ENCODE measurements at regions not wholly inside any gene's neighbourhood (a gene's known extent, or its start where the extent isn't known, plus 50 kb on each side); places are given as distances from the start of the nearest gene placed in this dataset.
"Not testable (repeated sequence)": the region's sequence is repeated elsewhere in the genome, so short reads cannot be mapped to it uniquely, and the experiment has no call there.

GRCh38 chr16:34743115-34743514 is 1283.7 kb downstream of the TP53TG3F start:
- no peak for DNase-seq (ENCODE audit: low spot score)

GRCh38 chr16:34758835-34759234 is 1299.4 kb downstream of the TP53TG3F start:
- no peak for DNase-seq (ENCODE audit: low spot score)

GRCh38 chr16:34791835-34792234 is 1332.4 kb downstream of the TP53TG3F start:
- not testable (repeated sequence) for DNase-seq (ENCODE audit: low spot score)

- DNase-seq (ENCODE audit: low spot score), result peak; percentile 65
Observed at GRCh38 chr16:34801875-34802274, 1342.5 kb downstream of the TP53TG3F start.

DNA sequence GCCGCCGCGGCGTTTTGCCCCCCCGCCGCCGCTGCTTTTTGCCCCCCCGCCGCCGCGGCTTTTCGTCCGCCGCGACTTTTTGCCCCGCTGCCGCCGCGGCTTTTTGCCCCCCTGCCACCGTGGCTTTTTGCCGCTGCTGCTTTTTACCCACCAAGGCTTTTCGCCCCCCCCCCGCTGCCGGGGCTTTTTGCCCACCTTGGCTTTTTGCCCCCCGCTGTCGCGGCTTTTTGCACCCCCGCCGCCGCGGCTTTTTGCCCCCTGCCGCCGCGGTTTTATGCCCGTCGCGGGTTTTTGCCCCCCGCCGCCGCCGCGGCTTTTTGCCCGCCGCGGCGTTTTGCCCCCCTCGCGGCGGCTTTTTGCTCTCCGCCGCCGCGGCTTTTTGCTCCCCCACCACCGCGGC is 1343.0 kb downstream of the TP53TG3F start:
- DNase-seq (ENCODE audit: low spot score), result no peak

DNA sequence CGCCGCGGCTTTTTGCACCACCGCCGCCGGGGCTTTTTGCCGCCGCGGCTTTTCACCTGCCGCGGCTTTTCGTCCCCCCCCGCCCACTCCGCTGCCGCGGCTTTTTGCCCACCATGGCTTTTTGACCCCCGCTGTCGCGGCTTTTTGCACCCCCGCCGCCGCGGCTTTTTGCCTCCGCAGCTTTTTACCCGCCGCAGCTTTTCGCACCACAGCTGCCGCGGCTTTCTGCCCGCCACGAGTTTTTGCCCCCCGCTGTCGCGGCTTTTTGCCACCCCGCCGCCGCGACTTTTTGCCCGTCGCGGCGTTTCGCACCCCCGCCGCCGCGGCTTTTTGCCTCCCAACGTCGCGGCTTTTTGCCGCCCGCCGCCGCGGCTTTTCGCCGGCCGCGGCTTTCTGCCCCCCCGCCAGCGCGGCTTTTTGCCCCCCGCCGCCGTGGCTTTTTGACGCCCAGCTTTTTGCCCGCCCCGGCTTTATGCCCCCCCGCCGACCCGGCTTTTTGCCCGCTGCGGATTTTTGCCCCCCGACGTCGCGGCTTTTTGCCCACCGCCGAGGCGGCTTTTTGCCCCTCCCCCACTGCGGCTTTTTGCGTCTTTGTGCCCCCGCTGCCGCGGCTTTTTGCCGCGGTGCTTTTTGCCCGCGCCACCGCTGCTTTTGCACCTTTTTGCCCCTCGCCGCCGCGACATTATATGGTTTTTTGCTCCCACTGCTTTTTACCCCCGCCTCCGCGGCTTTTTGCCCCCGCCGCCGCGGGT is 1343.6 kb downstream of the TP53TG3F start:
- DNase-seq (ENCODE audit: low spot score), result peak; percentile 79

DNA sequence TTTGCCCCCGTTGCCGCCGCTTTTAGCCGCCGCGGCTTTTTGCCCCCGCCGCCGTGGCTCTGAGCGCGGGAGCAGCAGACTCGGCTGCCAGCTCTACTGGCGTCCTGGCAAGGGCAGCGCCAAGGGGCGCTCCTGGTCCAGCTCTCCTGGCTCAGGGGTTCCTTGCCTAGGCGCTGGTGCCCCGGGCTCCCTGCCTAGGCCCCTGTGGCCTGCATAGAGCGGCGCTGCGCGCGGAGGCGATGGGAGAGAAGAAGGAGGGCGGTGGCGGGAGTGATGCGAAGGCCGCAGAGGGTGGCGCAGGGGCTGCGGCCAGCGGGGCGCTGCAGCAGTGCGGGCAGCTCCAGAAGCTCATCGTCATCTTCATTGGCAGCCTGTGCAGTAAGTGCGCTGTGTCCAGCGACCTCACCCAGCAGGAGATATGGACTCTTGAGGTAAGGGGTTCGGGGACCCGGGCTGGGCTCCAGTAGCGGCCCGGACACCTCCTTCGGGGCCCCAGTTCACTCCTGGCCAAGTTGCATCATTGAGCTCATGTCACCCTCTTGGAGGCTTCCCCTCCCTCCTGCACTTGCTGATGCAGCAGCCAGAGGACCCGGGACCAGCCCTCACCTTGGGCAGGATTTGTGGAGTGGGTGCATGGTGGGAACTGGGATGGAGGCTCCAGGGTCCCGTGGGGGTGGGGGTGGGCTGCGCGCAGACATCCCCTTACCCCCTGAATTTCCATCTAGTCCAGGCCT is 1344.4 kb downstream of the TP53TG3F start:
- DNase-seq (ENCODE audit: low spot score), result peak; percentile 89

DNA sequence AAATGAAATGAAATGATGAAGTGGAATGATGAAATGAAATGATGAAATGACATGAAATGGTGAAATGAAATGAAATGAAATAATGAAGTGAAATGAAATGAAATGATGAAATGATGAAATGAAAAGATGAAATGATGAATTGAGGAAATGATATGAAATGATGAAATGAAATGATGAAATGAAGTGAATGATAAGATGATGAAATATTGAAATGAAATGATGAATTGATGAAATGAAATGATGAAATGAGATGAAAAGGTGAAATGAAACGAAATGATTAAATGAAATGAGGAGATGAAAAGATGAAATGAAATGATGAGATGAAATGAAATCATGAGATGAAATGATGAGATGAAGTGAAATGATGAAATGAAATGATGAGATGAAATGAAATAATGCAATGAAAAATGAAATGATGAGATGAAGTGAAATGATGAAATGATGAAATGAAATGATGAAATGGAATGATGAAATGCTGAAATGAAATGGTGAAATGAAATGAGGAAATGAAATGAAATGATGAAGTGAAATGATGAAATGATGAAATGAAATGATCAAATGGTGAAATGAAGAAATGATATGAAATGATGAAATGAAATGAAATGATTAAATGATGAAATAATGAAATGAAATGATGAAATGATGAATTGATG is 1347.7 kb downstream of the TP53TG3F start:
- not testable (repeated sequence) for DNase-seq (ENCODE audit: low spot score)

GRCh38 chr16:34807844-34808243 is 1348.4 kb downstream of the TP53TG3F start:
- not testable (repeated sequence) for DNase-seq (ENCODE audit: low spot score)

DNA sequence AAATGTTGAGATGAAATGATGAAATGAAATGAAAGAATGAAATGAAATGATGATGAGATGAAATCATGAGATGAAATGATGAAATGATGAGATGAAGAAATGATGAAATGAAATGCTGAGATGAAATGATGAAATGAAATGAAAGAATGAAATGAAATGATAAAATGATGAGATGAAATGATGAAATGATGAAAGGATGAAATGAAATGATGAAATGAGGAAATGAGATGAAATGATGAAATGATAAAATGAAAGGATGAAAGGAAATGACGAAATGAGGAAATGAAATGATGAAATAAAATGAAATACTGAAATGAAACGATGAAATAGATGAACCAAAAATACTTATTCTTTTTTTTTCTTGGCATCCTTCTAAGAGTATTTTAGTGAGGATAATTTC is 1349.1 kb downstream of the TP53TG3F start:
- DNase-seq (ENCODE audit: low spot score), result not testable (repeated sequence)

All from mesenteric fat pad (tissue), 1 donor.